Activated T-helper 1 cell treated with anti-CD3 and anti-CD28 coated beads, Interleukin-12 subunit alpha, Interleukin-12 subunit beta, Interleukin-2, Interleukin-4 antibody, amounts not matched to agents 30 ng/mL and 10 ng/mL and 1 ng/mL, durations not matched to agents 14 hours and 24 hours and 36 hours (primary cell): ENCODE measurements at regions not wholly inside any gene's neighbourhood (a gene's known extent, or its start where the extent isn't known, plus 50 kb on each side); places are given as distances from the start of the nearest gene placed in this dataset.

ENCODE experiments used
- DNase-seq: peaks from one replicate; pipeline ENCODE4 v3.0.0; 2021; ENCODE audit warnings: low spot score
- H3K27ac Mint-ChIP-seq: one replicate; pipeline ENCODE4 v1.8.0; 2021; ENCODE audit warnings: mild to moderate bottlenecking, mixed read lengths
- H3K27me3 Mint-ChIP-seq: one replicate; pipeline ENCODE4 v1.8.0; 2022; ENCODE audit warnings: mild to moderate bottlenecking, moderate library complexity, mixed read lengths; ENCODE audit not compliant: insufficient read depth
- H3K36me3 Mint-ChIP-seq: one replicate; pipeline ENCODE4 v1.8.0; 2021; ENCODE audit warnings: low read depth, mixed read lengths
- H3K4me1 Mint-ChIP-seq: one replicate; pipeline ENCODE4 v1.8.0; 2021; ENCODE audit warnings: low read depth, mixed read lengths
- H3K4me3 Mint-ChIP-seq: one replicate; pipeline ENCODE4 v1.8.0; 2021; ENCODE audit warnings: mild to moderate bottlenecking, moderate library complexity, mixed read lengths
- H3K9me3 Mint-ChIP-seq: one replicate; pipeline ENCODE4 v1.8.0; 2021; ENCODE audit warnings: mixed read lengths
- intact Hi-C: fragments of 100-400 bp; cut with micrococcal nuclease; formaldehyde crosslinking; loops from one replicate; pipeline ENCODE4 v1.15.1; 2024

DNA sequence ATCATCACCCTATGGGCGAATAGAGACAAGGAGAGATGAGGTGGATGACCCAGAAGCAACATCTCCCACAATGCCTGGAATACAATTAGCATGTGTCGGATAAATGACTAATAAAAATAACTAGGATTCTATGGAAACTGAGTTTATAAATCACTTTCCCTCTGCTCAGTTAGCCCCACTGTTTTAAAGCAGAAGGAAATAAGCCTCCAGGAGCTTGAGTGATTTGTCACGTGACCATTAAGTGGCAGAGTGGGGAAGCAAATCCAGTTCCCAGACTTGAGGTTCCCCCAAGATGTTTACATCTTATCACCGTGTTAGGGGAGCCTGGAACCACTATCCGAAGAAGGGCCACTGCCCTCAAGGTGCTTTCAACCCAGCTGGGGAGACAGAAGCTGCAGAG, 136.5 kb upstream of the CCND2 start:
- peaks cover 5% of the 10 kb centered on the region for H3K36me3 Mint-ChIP-seq
- intact Hi-C loops = loop anchor here (5.0 kb wide), 1 partner anchor 80 kb away; no protein-coding TSS in a partner anchor
- H3K9me3 Mint-ChIP-seq = peaks cover 8% of the 10 kb centered on the region
- no peak for DNase-seq
- H3K27ac Mint-ChIP-seq = peak overlapping the region; percentile 74
- peaks cover 68% of the 10 kb centered on the region for H3K4me1 Mint-ChIP-seq
- no peak overlapping the region for H3K4me3 Mint-ChIP-seq
- H3K27me3 Mint-ChIP-seq = no peaks in the 10 kb centered on the region

DNA sequence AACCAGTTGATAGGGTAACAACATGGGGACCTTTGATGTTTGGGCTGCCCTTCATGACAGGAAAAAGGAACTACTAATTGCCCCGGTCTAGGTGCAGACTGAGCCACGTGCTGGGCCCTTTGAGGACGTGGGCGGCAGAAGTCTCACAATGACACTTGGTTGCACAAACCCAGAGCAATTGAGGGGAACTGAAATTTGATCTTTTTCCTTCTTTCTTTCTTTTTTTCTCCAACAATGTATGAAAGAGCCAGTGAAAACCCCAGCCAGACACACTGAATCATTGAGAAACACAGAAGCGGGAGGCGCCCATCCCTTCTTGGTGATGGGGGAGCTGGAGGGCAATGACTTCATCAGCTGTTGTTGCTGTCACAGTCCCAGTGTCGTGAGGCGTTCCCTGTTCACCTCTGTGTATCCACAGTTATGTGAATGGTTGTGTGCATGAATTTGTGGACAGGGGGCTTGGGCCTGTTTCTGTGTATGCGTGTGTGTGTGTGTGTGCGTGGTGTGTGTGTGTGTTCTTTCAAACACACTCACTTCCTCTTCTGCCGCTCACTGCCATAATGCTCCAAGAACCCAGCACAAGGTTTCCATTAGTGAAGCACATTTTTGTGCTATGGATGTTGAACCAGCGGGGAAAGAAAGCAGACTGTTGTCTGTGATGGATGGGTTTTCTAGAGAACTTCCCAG, 137.5 kb upstream of the CCND2 start:
- H3K4me3 Mint-ChIP-seq = peak overlapping the region; percentile 27
- peaks cover 58% of the 10 kb centered on the region for H3K4me1 Mint-ChIP-seq
- peaks cover 5% of the 10 kb centered on the region for H3K36me3 Mint-ChIP-seq
- peak overlapping the region; percentile 79 for H3K27ac Mint-ChIP-seq
- intact Hi-C loops = loop anchor here (1.0 to 5.0 kb wide), 6 partner anchors 10 to 133 kb away; no protein-coding TSS in a partner anchor
- DNase-seq = no peak
- H3K27me3 Mint-ChIP-seq = no peaks in the 10 kb centered on the region
- peaks cover 8% of the 10 kb centered on the region for H3K9me3 Mint-ChIP-seq

- Mint-ChIP-seq H3K36me3 (peaks cover 5% of the 10 kb centered on the region), H3K4me1 (peaks cover 44% of the 10 kb centered on the region), H3K4me3 (no peak overlapping the region), H3K27ac (no peak overlapping the region), H3K9me3 (peaks cover 8% of the 10 kb centered on the region), H3K27me3 (no peaks in the 10 kb centered on the region)
- intact Hi-C loops = loop anchor here (5.0 kb wide), 1 partner anchor 83 kb away; no protein-coding TSS in a partner anchor
- no peak for DNase-seq
Observed at GRCh38 chr12:4134448-4135263, 138.9 kb upstream of the CCND2 start.

DNA sequence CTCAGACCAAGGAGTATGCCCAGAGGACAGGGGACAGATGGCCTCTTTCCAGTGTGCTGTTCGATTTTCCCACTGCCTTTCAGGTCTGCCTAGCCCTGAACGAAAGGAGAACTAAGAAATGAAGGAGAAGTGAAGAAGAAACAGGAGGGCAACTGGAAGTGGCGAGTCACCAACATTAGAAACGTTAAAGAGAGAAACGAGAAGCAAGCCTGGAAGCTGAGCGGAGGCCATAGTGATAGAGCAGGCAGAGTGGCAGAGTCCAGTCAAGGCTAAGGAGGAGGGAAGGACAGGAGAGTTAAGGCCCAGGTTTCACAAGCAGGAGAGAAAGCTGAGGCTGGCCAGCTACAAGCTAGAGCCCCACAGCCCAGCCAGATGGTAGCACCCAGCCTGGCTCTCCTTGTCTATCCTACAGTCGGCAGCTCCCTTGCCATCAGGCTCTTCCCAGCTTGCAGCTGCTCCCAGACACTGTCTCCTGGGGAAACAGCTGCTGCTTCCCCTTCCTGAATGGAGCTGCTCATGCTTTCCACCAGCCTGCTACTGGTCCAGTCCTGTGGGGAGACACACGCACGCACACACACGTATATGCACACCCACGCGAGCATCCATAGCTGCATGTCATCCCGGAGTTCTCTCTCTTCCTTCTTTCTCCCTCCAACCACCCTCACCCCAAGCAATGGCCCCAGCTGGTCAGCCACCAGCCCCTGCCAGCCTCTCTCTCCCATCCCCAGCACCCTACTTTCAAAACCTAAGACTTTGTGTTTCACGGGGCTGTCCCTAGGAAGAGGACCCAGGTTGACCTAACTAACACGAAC, 139.7 kb upstream of the CCND2 start:
- intact Hi-C loops = no loop called here
- Mint-ChIP-seq H3K9me3 (peaks cover 3% of the 10 kb centered on the region), H3K27me3 (no peaks in the 10 kb centered on the region), H3K4me1 (peaks cover 36% of the 10 kb centered on the region), H3K36me3 (peaks cover 2% of the 10 kb centered on the region), H3K27ac (no peak overlapping the region), H3K4me3 (no peak overlapping the region)
- DNase-seq = no peak

- intact Hi-C loops = no loop called here
- no peak overlapping the region for H3K4me3 Mint-ChIP-seq
- H3K36me3 Mint-ChIP-seq = peaks cover 2% of the 10 kb centered on the region
- no peaks in the 10 kb centered on the region for H3K27me3 Mint-ChIP-seq
- H3K9me3 Mint-ChIP-seq = peaks cover 3% of the 10 kb centered on the region
- no peak for DNase-seq
- H3K27ac Mint-ChIP-seq = no peak overlapping the region
- peaks cover 36% of the 10 kb centered on the region for H3K4me1 Mint-ChIP-seq
Observed at GRCh38 chr12:4133029-4133428, 140.5 kb upstream of the CCND2 start.

DNA sequence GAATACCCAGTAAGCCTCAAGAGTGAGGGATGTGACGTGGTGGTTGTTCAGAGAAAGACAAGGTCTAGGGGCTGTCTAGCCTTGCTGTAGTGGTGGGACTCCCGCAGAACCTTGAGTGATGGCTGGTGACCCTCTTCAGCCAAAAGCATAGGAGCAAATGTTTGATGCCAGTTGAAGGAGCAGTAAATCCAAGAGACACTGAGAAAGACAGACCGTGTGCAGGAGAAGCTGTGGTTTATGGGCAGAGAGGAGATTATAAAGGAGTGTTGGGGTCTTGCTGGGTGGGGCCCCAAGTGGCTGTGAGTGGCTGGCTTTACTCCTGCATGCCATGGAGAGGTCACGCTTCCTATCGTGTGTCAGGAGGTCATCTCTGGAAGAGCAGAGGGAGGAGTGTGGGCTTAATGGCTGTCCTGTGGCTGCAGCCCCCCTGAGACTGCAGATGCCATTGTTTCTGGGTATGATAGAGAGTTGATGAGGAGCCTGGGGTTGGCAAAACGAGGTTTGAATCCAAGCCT, 152.0 kb upstream of the CCND2 start:
- H3K27me3 Mint-ChIP-seq = peaks cover 2% of the 10 kb centered on the region
- H3K4me1 Mint-ChIP-seq = peaks cover 50% of the 10 kb centered on the region
- intact Hi-C loops = no loop called here
- H3K4me3 Mint-ChIP-seq = no peak overlapping the region
- peak overlapping the region; percentile 2 for H3K27ac Mint-ChIP-seq
- DNase-seq = no peak
- no peaks in the 10 kb centered on the region for H3K36me3 Mint-ChIP-seq
- H3K9me3 Mint-ChIP-seq = no peaks in the 10 kb centered on the region

DNA sequence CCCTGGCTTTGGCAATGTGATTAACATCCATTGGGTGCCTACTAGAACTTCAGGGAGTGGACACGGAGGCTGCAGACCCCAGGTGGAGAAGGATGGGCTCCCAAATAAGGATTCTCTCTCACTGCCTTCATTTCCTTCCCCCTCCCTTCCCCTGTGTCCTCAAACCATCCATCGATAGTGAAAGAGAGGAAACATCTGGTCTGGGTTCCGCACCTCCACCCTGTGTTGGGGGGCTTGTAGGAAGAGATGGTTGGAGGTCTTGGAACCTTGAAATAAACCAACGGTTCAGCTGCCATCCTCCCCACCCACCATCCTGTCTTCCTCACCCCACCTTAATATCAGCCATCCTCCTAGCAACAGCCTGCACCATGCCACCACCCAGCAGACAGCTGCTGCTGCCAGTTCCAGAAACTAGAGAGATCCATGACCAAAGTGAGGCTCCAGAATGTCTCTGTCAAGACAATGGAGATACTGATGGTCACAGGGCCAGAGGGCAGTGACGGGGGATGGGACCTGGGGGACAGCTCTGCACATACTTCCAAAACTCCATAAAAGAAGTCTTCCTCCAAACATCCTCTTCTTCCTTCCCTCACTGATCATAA, 153.1 kb upstream of the CCND2 start:
- intact Hi-C loops = no loop called here
- Mint-ChIP-seq H3K4me3 (no peak overlapping the region), H3K4me1 (peaks cover 62% of the 10 kb centered on the region), H3K27ac (peak overlapping the region; percentile 32), H3K27me3 (no peaks in the 10 kb centered on the region), H3K36me3 (no peaks in the 10 kb centered on the region), H3K9me3 (no peaks in the 10 kb centered on the region)
- no peak for DNase-seq

DNA sequence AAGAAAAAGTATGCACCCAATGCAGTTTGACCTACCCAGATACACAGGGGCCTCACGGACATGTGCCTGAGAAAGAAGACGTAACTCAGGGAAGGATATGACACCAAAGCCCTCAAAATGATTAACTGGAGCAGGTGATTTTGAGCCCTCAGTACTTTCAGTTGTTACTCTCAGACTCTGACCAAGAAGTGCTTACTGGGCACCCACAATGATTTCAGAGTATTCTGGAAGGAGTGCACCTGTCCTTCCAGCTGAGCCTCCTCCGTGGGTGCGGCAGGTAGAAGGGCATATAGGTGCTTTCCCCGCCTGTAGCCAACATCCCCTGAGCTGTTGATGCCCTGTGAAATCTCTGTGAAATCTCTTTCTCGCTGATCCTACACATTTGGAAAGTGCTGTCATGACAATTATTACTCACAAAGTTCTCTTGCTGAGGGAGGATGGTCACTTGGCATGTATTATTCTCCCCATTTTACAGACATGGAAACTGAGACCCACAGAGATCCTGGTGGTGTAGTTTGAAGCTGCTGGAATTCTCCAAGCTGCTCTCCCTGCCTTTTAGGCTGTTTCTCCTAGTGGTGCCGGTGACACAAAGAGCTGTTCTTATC, 154.3 kb upstream of the CCND2 start:
- no peaks in the 10 kb centered on the region for H3K36me3 Mint-ChIP-seq
- intact Hi-C loops = loop anchor here (1.0 to 5.0 kb wide), 6 partner anchors 17 to 247 kb away; partner anchors contain the start of gene PARP11
- peaks cover 70% of the 10 kb centered on the region for H3K4me1 Mint-ChIP-seq
- H3K4me3 Mint-ChIP-seq = peak overlapping the region; percentile 67
- DNase-seq = peak; percentile 50
- peak overlapping the region; percentile 81 for H3K27ac Mint-ChIP-seq
- no peaks in the 10 kb centered on the region for H3K9me3 Mint-ChIP-seq
- no peaks in the 10 kb centered on the region for H3K27me3 Mint-ChIP-seq

DNA sequence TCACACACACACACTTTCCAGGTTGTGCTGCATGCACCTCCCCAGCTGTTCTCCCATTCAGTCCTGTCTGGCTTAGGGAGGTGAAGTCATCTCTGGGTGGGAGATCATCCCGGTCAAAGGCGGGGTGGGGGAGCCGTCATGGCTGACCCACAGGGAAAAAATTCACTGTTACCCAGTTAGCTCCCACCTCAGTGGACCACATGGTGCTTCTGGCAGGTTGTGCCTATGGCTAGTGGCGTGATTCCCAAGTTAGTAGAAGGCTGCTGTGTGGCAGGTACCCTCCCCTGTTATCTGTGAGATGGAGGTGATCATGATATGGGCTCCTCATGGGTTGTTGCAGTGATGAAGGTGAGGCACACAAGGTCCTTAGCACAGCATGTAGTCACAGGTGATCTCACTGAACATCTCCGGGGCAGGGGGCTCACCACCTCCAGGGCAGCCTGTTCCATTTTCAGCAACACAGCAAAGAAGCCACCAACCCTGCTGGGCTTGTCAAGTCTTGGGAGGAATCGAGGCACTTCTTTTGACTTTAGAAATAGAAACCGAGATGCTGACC, 154.9 kb upstream of the CCND2 start:
- Mint-ChIP-seq H3K27me3 (no peaks in the 10 kb centered on the region), H3K27ac (peak overlapping the region; percentile 81), H3K36me3 (no peaks in the 10 kb centered on the region), H3K9me3 (no peaks in the 10 kb centered on the region), H3K4me3 (peak overlapping the region; percentile 67), H3K4me1 (peaks cover 73% of the 10 kb centered on the region)
- no peak for DNase-seq
- intact Hi-C loops = loop anchor here (1.0 to 5.0 kb wide), 6 partner anchors 18 to 246 kb away; partner anchors contain the start of gene PARP11

DNA sequence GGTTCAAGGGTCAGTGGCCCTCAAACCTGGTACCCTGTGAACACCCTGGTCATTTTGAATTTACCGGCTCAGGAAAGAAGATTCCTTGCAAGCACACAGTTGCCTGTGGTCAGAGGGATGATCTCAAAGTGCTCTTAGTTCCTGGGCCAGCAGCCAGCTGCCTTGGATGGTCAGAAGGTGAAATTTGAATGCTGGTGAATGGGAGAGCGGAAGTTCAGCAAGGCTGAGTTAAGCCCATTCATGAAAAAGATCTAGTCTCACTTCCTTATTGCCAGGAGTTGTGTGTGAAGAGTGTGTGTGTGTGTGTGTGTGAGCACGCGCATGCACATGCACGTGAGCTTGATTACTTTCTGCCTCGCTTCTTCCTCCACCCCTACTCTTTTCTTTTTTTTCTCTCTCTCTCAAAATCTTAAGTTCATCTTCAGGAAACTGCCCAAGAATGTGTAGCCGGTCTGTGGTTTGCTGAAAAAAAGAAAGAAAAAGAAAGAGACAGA, 155.5 kb upstream of the CCND2 start:
- Mint-ChIP-seq H3K4me1 (peaks cover 80% of the 10 kb centered on the region), H3K27me3 (no peaks in the 10 kb centered on the region), H3K27ac (peak overlapping the region; percentile 81), H3K9me3 (no peaks in the 10 kb centered on the region), H3K4me3 (peak overlapping the region; percentile 67), H3K36me3 (no peaks in the 10 kb centered on the region)
- DNase-seq = no peak
- intact Hi-C loops = loop anchor here (5.0 kb wide), 2 partner anchors 99 to 246 kb away; partner anchors contain the start of gene PARP11

GRCh38 chr12:4117386-4118016, 156.1 kb upstream of the CCND2 start:
- no peak for DNase-seq
- H3K36me3 Mint-ChIP-seq = no peaks in the 10 kb centered on the region
- intact Hi-C loops = loop anchor here (5.0 kb wide), 2 partner anchors 100 to 245 kb away; partner anchors contain the start of gene PARP11
- peaks cover 85% of the 10 kb centered on the region for H3K4me1 Mint-ChIP-seq
- H3K4me3 Mint-ChIP-seq = peak overlapping the region; percentile 67
- no peaks in the 10 kb centered on the region for H3K27me3 Mint-ChIP-seq
- H3K9me3 Mint-ChIP-seq = no peaks in the 10 kb centered on the region
- peak overlapping the region; percentile 81 for H3K27ac Mint-ChIP-seq
